C4-2B (cell line): ENCODE measurements at regions not wholly inside any gene's neighbourhood (a gene's known extent, or its start where the extent isn't known, plus 50 kb on each side); places are given as distances from the start of the nearest gene placed in this dataset.

Experiments used
- CTCF ChIP-seq: fragments of 450-650 bp; conservative IDR thresholded peaks from 2 replicates; pipeline ENCODE4 v1.5.1; 2017; ENCODE audit warnings: mild to moderate bottlenecking
- ZFX ChIP-seq: fragments of 450-650 bp; IDR thresholded peaks from 2 replicates; pipeline ENCODE4 v1.6.1; 2017

GRCh38 chr3:64806668-64807605, 119.1 kb upstream of the ADAMTS9 start:
- no peak for TF ChIP-seq ZFX
- no peak for TF ChIP-seq CTCF
